ENCODE measurements at regions not wholly inside any gene's neighbourhood (a gene's known extent, or its start where the extent isn't known, plus 50 kb on each side); places are given as distances from the start of the nearest gene placed in this dataset.

DNA sequence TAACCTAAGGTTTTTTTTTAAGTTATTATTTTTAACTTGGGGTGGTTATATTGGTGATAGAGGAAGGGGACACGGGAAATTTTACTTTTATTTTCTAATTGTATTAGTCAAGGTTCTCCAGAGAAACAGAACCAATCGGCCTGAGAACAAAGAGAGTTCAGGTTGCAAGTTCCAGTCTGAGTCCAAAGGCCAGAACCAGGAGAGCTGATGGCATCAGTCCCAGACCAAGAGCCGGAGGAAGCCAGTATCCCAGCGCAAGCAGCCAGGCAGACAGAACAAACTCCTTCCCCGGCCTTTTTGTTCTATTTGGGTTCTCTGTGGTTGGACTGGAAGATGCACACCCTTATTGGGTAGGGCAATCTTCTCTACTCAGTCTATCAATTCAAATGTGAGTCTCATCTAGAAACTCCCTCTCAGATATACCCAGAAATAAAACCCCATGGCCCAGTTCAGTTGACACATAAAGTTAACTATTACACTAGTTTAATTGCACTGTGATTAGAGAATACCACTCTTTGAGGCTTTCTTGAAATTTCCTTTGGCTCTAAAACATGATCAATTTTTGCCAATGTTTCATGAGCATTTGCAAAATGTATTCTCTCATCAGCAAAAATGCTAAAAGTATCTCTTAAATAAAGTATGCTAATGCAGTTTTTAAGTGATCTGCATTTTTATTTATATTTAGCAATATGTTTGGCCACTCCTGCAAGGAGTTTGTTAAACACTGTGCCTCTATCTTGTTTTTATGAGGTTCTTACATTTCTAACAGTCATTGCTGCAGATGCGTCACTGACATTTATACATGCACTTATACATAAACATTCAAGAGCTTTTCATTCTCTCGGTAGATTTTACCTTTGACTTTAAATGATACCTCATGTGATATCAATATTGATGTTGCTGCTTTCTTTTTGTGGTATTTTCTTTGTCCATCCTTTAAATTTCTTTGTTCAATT lies 103.2 kb upstream of the SSTR4 start:
- TF ChIP-seq, protein P1, sequence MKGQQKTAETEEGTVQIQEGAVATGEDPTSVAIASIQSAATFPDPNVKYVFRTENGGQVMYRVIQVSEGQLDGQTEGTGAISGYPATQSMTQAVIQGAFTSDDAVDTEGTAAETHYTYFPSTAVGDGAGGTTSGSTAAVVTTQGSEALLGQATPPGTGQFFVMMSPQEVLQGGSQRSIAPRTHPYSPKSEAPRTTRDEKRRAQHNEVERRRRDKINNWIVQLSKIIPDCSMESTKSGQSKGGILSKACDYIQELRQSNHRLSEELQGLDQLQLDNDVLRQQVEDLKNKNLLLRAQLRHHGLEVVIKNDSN (IDR thresholded peaks at IDR 0.05; ENCODE audit: borderline replicate concordance, low read depth) = no peak
- no peak for TF ChIP-seq POLR2AphosphoS5 (IDR thresholded peaks at IDR 0.05; ENCODE audit: low read depth, low read length)
- TF ChIP-seq, protein P2, sequence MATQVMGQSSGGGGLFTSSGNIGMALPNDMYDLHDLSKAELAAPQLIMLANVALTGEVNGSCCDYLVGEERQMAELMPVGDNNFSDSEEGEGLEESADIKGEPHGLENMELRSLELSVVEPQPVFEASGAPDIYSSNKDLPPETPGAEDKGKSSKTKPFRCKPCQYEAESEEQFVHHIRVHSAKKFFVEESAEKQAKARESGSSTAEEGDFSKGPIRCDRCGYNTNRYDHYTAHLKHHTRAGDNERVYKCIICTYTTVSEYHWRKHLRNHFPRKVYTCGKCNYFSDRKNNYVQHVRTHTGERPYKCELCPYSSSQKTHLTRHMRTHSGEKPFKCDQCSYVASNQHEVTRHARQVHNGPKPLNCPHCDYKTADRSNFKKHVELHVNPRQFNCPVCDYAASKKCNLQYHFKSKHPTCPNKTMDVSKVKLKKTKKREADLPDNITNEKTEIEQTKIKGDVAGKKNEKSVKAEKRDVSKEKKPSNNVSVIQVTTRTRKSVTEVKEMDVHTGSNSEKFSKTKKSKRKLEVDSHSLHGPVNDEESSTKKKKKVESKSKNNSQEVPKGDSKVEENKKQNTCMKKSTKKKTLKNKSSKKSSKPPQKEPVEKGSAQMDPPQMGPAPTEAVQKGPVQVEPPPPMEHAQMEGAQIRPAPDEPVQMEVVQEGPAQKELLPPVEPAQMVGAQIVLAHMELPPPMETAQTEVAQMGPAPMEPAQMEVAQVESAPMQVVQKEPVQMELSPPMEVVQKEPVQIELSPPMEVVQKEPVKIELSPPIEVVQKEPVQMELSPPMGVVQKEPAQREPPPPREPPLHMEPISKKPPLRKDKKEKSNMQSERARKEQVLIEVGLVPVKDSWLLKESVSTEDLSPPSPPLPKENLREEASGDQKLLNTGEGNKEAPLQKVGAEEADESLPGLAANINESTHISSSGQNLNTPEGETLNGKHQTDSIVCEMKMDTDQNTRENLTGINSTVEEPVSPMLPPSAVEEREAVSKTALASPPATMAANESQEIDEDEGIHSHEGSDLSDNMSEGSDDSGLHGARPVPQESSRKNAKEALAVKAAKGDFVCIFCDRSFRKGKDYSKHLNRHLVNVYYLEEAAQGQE (IDR thresholded peaks at IDR 0.05; ENCODE audit: low read depth, low read length) = no peak
- TF ChIP-seq TEAD4 (IDR thresholded peaks at IDR 0.05; ENCODE audit: borderline replicate concordance, insufficient read depth) = no peak
- TF ChIP-seq FOXJ3 (CRISPR knock-in tag; IDR thresholded peaks at IDR 0.05) = no peak
- TF ChIP-seq FOXM1 (IDR thresholded peaks at IDR 0.05; ENCODE audit: low read depth) = no peak
- TF ChIP-seq, protein P3, sequence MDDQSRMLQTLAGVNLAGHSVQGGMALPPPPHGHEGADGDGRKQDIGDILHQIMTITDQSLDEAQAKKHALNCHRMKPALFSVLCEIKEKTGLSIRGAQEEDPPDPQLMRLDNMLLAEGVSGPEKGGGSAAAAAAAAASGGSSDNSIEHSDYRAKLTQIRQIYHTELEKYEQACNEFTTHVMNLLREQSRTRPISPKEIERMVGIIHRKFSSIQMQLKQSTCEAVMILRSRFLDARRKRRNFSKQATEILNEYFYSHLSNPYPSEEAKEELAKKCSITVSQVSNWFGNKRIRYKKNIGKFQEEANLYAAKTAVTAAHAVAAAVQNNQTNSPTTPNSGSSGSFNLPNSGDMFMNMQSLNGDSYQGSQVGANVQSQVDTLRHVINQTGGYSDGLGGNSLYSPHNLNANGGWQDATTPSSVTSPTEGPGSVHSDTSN (IDR thresholded peaks at IDR 0.05) = no peak
- TF ChIP-seq ELF1 (IDR thresholded peaks at IDR 0.05) = no peak
- no peak for TF ChIP-seq RAD21 (IDR thresholded peaks at IDR 0.05; ENCODE audit: low read length)
- TF ChIP-seq FOSL2 (IDR thresholded peaks at IDR 0.05; ENCODE audit: borderline replicate concordance, low read depth) = no peak
- no peak for TF ChIP-seq NFIC (IDR thresholded peaks at IDR 0.05; ENCODE audit: borderline replicate concordance)
- TF ChIP-seq, protein P4, sequence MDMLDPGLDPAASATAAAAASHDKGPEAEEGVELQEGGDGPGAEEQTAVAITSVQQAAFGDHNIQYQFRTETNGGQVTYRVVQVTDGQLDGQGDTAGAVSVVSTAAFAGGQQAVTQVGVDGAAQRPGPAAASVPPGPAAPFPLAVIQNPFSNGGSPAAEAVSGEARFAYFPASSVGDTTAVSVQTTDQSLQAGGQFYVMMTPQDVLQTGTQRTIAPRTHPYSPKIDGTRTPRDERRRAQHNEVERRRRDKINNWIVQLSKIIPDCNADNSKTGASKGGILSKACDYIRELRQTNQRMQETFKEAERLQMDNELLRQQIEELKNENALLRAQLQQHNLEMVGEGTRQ (IDR thresholded peaks at IDR 0.05; ENCODE audit: borderline replicate concordance, low read depth, low read length) = no peak
- TF ChIP-seq, protein P5, sequence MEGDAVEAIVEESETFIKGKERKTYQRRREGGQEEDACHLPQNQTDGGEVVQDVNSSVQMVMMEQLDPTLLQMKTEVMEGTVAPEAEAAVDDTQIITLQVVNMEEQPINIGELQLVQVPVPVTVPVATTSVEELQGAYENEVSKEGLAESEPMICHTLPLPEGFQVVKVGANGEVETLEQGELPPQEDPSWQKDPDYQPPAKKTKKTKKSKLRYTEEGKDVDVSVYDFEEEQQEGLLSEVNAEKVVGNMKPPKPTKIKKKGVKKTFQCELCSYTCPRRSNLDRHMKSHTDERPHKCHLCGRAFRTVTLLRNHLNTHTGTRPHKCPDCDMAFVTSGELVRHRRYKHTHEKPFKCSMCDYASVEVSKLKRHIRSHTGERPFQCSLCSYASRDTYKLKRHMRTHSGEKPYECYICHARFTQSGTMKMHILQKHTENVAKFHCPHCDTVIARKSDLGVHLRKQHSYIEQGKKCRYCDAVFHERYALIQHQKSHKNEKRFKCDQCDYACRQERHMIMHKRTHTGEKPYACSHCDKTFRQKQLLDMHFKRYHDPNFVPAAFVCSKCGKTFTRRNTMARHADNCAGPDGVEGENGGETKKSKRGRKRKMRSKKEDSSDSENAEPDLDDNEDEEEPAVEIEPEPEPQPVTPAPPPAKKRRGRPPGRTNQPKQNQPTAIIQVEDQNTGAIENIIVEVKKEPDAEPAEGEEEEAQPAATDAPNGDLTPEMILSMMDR (IDR thresholded peaks at IDR 0.05) = no peak
- TF ChIP-seq RXRA (IDR thresholded peaks at IDR 0.05; ENCODE audit: borderline replicate concordance, low read depth) = no peak
- TF ChIP-seq TCF12 (IDR thresholded peaks at IDR 0.05) = no peak
- no peak for TF ChIP-seq YY1 (IDR thresholded peaks at IDR 0.05; ENCODE audit: low read depth)
- Histone ChIP-seq H3K9ac (no peak overlapping the region), H4K20me1 (ENCODE audit: insufficient read depth) (no peaks in the 10 kb centered on the region), H3K9me3 (no peaks in the 10 kb centered on the region), H3F3A (replicated peaks; ENCODE audit: insufficient read depth) (no peaks in the 10 kb centered on the region), H3K27me3 (ENCODE audit: insufficient read depth) (peaks cover 22% of the 10 kb centered on the region), H2AFZ (ENCODE audit: low read depth) (no peak overlapping the region), H3K4me3 (ENCODE audit: low read depth in 2 of 2, low read length in 1 of 2) (no peak overlapping the region), H3K4me2 (no peak overlapping the region), H3K79me2 (ENCODE audit: insufficient read depth) (no peaks in the 10 kb centered on the region), H3K4me1 (ENCODE audit: control insufficient read depth in 1 of 2, insufficient read depth in 2 of 2, low read depth in 1 of 2, low read length in 1 of 2) (no peaks in the 10 kb centered on the region), H3K36me3 (replicated peaks in 1 of 2; ENCODE audit: control insufficient read depth in 1 of 2, insufficient read depth in 2 of 2, low read length in 1 of 2) (no peaks in the 10 kb centered on the region), H3K27ac (ENCODE audit: low read depth in 2 of 2, low read length in 1 of 2) (no peak overlapping the region), H3K9me2 (no peaks in the 10 kb centered on the region)
- CTCF ChIA-PET = no interaction called here
- POLR2A ChIA-PET = no interaction called here
- WGBS (ENCODE audit: low lambda C conversion rate) = 26% methylated on average over 7 of the region's 7 CpGs
- no peak for DNase-seq

Measured in SK-N-SH (cell line).